HG03571 (cell line): ENCODE measurements at regions not wholly inside any gene's neighbourhood (a gene's known extent, or its start where the extent isn't known, plus 50 kb on each side); places are given as distances from the start of the nearest gene placed in this dataset.
A peak's percentile ranks its signal among the peaks of the same experiment; 100 is the strongest.

Experiments
- ATAC-seq: cut with Tn5 transposase; IDR thresholded peaks from one replicate; pipeline ENCODE4 v1.9.1; 2021; ENCODE audit not compliant: unreplicated experiment

DNA sequence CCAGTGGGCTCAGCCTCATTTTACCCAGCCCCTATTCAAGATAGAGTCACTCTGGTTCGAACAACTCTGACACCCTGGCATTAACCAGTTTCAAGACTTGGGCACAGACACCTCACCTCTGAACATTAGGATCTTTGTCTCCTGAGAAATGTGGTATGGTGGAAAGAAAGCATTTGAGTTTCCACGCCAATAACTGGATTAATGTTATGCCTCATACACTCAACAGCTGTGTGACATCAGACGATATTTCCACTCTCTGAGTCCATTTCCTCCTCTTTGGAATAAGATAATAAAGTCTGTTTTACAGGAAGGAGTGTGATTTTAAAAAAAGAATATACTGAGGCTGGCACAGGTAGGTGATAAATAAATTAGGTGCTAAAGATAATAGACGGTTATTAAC is 121.3 kb upstream of the CHL1 start:
- no peak for ATAC-seq

DNA sequence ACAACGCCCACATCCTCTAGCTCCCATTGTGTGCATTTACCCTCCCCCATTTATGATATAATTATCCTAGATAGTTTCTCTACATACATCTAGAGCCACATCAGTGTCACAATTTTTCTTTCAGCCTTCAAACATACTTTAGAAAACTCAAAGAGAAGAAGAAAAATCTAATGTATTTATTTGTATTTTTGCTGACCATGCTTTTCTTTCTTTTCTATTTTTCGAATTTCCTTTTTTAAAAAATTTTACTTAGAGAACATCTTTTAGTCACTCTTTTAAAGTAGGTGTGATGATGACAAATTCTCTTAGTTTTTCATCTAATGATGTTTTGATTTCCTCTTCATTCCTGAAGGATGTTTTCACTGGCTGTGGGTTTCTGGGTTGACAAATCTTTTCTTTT is 117.0 kb upstream of the CHL1 start:
- no peak for ATAC-seq

DNA sequence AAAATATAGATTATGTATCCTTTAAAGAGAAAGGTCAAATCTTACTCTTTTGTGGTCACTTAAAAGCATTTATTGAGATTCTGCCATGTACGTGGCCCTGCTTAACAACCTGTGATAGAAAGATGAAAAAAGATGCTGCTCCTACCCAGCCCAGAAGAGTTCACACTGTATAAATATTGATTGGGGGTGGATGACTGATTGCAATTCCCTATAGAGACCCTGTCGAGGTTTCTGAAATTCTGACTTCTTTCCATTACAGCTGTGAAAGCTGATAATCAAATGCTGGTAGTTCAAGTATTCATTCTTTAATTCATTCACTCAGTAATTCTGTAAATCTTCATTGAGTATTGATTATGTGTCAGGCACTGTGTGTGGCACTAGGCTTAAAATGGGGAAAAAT is 114.1 kb upstream of the CHL1 start:
- no peak for ATAC-seq

DNA sequence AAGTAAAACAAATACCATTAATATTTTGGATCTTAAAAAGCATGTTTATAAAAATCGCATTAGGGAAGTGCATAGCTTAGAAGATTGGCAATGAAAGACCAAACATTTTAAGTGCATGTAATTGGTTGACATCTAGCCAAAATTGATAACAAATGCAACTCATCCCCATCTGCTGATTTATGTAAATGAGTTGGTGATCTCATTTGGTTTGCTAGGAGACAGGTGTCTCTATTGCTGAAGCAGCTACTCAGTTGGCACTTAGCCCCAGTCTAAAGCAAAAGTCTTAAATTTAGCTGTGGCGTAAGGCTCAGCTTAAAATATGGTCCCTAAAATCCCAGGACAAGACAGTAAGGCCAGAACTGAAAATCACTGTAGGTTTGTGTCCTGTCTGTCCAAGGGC is 113.5 kb upstream of the CHL1 start:
- ATAC-seq: no peak

DNA sequence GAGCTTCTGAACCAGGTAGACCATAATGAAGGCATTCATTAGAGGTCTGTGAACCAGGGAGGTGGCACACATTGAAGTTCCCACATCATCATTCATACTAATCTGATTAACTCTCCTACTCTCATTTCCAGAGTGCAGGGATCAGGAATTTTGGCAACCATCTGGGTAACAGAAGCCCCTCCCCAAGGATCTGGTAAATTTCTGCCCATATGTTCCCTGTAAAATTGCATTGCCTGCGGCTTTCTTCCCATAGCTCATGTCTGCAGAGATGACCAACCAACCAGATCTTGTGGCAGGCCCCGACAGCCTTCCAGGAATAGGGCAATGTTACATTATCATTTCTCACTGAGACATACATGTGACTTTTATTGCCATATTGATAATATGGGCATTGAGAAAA is 111.4 kb upstream of the CHL1 start:
- ATAC-seq: no peak

DNA sequence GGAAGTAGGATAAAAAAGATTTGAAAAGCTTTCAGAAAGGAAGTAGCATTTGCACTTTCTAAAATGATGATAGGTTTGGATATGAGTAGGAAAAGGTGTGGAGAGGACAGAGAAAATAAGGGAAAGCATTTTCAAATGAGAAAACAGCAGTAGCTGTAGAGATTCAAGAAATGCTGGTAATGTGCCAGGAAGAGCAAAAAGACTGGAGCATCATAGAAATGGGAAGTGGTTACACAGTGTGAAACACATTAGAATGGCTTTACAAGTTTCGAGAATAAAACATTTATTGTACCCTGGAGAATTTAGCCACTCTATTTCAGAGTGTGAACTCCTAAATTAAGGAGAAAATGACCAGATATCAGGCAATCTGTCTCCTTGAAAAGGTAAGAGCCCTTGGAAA is 108.3 kb upstream of the CHL1 start:
- ATAC-seq: no peak

DNA sequence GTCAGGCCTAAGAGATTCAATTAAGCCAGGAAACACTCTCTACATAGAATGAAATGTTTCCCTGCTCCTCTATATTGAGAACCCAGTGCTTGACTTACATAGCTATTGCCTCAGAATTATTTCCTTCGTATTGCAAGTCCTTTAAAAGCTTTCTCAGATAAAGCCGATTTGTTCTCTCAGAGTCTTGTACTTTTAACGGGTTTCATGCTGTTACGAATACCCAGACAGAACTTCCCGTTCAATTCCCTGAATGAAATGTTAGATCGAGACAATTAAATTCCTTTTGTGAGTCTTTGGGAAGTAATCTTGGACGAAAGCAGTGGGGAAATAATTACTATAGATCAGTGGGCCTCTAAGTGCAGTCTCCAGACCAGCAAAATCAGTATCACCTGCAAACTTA is 102.8 kb upstream of the CHL1 start:
- no peak for ATAC-seq

DNA sequence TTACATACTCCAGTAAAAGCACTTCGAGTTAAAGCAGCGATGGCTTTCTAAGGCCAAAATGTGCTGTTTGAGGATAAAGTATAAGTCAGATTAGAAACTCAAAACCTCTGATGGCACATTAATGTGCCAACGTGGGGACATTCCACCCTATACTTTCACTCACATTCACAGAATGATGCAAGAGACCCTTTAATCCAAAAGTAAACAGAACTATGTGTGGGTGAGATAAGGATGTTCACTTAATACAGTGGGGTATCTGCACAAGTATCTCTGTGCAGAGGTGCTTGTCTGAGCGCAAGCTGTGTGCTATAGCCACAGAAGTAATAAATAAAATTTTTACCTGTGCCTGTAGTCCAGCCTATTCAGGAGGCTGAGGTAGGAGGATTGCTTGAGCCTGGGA is 100.3 kb upstream of the CHL1 start:
- no peak for ATAC-seq

DNA sequence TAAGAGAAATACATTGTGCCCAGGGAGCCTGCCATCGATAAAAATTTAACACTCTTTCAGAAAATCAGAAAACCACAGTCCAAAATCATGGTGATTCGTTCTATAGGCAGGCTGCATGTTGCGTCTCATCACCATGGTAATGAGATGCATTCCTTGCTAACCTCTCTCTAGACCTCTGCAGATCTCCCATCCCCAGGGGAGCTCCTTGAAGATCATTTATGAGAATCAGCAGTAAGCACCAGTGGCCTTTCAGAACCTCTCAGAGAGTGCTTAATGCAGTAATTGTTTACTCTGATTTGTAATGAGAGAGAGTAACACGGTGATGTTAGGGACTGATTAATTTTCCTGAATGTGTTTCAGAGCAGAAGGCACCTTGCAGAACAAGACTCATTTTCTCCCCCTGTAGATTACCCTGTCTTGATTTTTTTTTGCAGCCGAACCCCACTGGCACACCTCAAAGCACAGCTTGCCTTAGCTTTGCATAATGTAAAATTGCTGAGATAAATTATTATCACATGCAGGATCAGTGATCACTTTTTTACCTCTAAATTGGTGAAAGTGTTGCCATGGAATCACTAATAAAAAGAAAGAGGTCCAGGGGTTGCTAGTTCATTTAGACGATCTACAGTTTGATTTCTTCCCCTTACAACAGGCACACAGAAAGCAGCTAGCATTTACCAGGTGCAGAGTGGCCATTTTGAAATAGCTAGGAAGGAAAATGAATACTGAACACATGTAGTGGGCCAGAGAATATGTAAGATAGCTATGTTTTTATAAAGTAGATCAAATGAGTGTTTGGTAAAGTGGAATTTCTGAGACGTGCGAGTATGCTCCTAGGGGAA is 98.9 kb upstream of the CHL1 start:
- no peak for ATAC-seq

DNA sequence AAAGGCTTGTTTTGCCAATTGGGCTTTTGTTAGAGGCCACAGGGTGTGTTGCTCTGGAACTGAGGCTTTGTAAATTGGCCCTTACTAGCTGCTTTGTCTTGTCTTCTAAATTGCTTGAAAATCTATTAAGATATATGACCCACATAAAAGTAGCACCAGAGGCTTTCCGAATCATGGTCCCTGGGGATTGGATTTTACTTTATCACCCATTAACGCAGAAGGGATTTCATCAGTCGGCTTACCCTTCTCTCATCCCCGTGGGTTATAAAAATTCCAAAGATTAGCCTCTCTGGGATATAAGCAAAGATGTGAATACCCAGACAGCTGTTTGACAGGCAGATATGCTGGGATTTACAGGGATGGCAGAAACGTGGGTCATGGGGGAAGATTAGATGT is 98.3 kb upstream of the CHL1 start:
- ATAC-seq: no peak

DNA sequence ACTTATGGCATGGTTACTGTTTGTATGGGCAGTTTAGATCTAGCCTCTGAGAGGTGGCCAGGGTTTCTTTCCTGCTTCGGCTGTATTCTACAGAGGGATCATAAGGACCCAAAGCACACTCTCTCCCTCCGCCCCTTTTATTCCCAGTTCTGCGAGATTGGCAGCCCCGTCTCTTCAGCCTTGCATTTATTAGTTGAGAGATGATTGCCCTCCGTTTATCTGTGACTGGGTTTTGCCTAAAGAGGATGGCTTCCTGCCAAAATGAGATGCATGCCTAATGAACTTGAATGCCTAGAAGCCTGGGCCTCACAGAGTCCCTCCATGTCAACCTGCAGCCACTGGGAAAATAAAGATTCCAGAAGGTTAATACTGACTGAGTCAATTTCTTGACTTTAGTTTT is 97.1 kb upstream of the CHL1 start:
- no peak for ATAC-seq

DNA sequence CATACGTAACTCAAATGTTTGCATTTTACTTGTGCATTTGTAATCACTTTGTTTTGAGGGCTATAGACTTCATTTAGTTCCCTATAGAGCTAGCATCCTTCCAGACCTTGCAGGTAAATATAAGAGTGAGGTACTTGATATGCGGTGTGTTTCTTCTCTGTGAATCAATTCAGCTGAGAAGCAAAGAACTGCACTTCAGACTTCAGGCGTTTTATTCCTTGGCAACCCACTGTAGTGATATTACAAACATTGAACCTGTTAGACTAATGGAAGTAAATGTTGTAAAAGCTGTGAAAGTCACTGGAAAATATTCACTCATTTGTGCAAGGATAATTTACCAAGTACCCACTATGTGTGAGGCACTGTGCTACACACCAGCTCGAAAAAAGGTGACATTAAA is 94.1 kb upstream of the CHL1 start:
- no peak for ATAC-seq

DNA sequence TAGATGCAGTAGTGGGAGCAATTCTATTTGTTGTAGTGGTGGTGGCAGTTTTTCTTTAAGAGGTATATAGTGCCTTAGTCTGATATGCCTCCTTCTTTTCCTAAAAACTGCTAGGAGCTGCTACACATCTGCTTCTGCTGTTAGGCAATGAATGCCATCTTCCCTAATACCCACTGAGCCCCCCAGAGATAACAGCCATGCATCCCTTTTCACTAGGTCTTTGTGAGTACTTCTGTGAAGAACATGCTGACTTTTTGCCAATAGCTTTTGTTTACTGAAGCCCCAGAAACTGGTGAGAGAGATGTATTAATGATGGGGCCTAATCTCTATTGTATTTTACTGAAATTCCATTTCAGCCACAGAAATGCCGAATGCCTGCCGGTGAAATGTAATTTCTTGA is 92.6 kb upstream of the CHL1 start:
- ATAC-seq: no peak

DNA sequence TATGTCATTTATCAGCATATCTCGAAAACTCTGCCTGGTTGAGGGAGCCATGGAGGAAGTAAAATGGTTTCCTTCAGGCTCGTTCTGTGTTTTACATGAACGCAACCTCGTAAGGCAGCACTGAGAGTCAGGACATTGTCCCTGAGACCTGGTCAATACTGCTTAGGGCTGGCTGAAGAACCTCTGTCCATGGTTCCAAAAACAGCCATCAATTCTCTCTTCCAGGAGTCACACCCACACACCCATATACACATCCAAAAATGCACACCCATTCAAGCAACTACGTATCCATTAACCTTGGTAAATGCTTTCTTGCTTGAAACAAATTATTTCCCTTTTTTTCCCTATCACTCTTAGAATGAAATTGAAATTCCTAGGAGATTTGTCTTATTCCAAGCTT is 91.0 kb upstream of the CHL1 start:
- ATAC-seq: no peak

DNA sequence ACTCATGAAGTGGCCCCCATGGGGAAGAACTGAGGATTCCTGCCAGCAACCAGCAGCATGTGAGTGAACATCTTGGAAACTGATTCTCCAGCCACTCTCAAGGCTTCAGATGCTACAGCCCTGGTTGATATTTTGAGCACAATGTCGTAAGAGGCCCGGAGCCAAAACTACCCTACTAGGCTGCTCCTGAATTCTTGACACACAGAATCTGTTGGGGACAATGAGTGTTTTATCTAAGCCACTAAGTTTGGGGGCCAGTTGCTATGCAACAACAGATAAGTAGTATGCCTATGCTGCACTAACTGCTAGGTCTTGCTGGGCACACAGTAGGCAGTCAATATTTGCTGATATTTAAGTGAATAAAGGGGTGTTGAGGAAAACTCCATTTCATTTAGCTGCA is 89.9 kb upstream of the CHL1 start:
- ATAC-seq: no peak

DNA sequence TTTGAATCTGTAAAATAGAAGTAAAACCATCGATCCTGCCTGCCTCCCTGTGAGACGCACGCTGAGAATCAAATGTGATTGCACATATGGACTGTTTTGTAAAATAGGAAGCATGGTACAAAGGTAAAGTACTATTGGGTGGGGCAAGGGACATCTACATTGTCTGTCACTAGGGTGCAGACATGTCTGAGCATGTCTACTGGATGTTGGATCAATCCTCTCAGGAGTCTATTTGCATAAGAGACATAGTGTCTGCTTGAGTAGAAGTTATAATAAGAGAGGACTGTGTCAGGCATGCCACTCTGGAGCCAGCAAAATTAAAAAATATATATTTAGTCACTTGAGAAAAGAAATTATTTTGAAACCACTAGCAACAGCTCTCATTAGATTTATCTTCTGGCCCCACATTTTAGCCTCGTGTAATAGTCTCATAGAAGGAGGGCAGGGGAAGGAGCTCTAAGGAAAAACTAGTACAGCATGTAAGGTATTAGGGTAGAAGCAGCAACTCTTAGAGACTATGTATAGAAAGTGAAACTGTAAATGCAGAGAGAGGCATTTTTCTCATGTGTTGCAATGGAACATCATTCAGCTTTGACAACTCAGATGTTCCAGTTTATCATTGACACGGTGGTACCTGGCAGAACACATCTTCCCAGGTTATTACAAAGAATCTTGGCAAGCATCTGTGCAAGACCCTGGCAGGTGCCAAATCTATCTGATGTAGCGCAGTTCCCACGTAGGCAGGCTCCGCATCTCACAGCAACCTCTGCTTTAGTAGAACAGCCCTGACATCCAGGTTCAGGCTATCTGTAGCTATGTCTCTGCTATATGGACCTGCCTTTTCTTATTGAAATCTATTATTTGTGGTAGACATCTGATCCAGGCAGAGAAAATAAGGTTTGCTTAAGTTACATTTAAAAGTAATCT is 85.2 kb upstream of the CHL1 start:
- no peak for ATAC-seq

DNA sequence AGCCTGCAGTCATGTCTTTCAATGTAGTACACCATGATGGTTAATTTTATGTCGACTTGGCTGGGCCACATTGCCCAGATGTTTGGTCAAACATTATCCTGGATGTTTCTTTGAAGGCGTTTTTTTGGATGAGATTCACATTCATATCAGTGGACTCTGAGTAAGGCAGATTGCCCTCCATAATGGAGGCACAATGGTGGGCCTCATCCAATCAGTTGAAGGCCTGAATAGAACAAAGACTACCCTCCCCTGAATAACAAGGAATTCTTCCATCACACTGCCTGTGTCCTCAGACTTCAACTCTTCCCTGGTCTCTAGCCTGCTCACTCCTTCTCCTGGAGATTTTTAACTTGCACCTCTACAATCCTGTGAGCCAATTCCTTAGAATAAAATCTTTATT is 83.8 kb upstream of the CHL1 start:
- ATAC-seq: no peak

DNA sequence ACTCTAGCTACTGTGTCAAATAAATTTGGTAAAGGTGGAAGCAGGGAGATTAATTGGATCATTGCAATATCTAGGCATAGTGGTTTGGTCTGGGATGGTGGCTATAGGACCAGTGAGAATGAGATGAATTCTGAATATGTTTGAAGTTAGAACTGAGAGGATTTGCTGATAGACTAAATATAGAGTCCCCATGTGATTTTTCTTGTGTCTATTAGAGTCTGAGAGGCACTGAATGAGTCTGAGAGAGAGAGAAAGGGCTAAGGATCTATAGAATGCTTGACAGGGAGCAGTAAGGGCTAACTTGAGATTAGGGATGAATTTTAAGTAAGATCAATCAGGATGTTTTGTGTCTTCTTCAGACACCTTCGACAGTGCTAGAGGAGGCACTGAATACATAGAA is 77.9 kb upstream of the CHL1 start:
- no peak for ATAC-seq

DNA sequence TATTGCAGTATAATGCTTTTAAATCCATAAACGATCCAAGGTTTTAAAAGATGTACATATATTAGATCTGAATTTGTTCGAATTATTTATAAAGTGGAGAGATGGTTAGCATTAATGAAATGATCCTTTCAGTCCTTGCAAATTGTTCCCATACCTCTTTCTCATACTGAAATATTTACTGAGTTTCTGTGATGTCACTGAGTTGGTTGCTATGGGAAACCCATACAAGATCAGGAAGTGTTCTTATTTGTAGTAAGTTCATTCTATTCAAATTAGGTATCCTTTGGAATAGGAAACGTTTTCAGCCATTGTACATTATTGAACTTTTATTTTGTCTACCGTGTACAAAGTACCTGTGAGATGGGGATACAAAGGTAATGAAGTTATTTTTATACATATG is 73.2 kb upstream of the CHL1 start:
- ATAC-seq: no peak

DNA sequence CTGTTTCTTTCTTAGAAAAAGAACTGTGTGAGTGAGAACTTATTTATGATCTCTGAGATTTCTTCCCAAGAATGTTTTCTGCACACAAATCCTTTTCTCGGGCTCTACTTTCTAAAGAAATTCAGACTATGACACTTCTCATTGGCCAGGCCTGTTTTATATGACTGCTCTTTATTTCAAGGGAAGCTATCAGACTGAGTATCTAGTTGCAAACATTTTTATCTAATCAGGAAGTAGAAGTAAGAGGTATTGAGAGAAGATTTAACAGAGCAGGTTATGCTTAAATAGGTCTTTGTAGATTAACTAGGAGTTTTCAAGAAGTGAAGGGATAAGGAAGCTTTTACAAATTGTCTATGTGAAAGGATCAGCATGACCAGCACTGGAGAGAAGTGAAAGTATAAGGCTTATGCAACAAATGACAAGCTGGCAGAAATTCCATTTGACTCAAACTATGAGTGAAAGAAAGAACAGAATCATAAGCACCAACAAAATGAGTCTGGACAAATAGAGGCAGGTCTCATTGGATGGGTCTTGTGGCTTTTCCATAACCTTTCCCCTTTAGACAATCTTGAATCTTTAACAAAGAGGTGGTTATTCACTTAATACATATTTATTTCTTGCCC is 71.9 kb upstream of the CHL1 start:
- peak; percentile 71 for ATAC-seq

DNA sequence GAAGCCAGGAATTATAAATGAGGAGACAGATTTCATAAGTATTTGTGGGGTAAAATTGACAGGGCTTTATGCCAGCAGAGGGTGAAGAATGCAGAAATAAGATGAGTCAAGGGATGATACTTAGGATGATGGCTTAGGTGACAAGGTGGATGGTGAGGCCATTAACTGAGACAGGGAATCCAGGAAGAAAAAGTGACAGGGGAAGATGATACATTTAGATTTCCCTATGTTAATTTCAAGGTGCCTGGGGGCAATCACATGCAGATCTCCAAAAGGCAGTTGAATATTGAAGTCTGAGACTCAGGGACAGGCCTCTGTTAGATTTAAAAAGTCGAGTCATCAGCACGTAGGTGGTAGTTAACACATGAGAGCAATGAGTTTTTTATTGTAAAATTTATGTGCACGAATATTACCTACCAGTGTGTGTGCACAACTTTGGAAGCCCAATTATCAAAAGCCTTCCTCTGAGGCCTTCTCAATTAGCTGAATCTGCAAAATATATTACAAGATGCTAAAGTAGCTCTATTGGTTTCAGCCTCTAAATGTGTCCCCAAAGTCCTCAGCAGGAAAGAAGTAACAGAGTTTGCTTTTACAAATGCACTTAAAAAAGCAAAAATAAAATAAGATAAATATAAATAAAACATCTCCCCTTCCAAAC is 67.9 kb upstream of the CHL1 start:
- ATAC-seq: no peak
